Omental fat pad (tissue), 3 donors: ENCODE measurements at regions not wholly inside any gene's neighbourhood (a gene's known extent, or its start where the extent isn't known, plus 50 kb on each side); places are given as distances from the start of the nearest gene placed in this dataset.

Source experiments
- ATAC-seq: fragments of 150-250 bp; one replicate; pipeline ENCODE4 v1.9.1; 2016; ENCODE audit warnings: mild to moderate bottlenecking, moderate library complexity; ENCODE audit not compliant: low FRiP score
- DNase-seq: peaks from one replicate; pipeline ENCODE4 v3.0.0-alpha.2; 2019; ENCODE audit warnings: low spot score
- TF ChIP-seq, protein P1 (sequence below), 3 donors: fragments of 450-650 bp; IDR thresholded peaks; one replicate each; pipeline ENCODE4 v1.5.1; 2016 to 2017; ENCODE audit warnings: antibody characterized with exemption in 3 of 3, mild to moderate bottlenecking in 3 of 3, moderate library complexity in 2 of 3

- no peak for ATAC-seq
- TF ChIP-seq, protein P1, sequence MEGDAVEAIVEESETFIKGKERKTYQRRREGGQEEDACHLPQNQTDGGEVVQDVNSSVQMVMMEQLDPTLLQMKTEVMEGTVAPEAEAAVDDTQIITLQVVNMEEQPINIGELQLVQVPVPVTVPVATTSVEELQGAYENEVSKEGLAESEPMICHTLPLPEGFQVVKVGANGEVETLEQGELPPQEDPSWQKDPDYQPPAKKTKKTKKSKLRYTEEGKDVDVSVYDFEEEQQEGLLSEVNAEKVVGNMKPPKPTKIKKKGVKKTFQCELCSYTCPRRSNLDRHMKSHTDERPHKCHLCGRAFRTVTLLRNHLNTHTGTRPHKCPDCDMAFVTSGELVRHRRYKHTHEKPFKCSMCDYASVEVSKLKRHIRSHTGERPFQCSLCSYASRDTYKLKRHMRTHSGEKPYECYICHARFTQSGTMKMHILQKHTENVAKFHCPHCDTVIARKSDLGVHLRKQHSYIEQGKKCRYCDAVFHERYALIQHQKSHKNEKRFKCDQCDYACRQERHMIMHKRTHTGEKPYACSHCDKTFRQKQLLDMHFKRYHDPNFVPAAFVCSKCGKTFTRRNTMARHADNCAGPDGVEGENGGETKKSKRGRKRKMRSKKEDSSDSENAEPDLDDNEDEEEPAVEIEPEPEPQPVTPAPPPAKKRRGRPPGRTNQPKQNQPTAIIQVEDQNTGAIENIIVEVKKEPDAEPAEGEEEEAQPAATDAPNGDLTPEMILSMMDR (IDR thresholded peaks at IDR 0.05) = no peak
- no peak for DNase-seq
These were observed 50.6 kb upstream of the ZNF385D start for GRCh38 chr3:21801631-21802030.

DNA sequence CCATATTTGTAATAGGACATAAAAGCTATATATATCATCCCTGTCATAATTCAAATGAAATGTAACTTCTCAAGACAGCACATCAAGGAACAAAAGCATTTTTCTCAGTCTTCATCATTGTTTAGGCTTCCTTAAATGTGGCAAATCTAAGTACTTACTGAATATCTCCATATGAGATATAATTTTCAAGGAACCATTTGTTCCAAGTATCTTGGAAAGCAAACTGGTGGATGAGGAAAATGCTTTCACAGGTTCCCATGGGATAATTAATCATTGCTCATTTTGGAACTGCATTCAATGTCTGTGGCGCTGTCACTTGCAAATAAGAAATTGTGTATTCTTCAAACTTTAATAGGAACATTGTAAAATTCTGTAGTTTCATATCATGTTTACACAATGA lies 52.6 kb upstream of the ZNF385D start:
- TF ChIP-seq, protein P1 (IDR thresholded peaks at IDR 0.05) = no peak
- DNase-seq (no peak), ATAC-seq (no peak)

GRCh38 chr3:21804330-21804729 lies 53.3 kb upstream of the ZNF385D start:
- TF ChIP-seq, protein P1 (IDR thresholded peaks at IDR 0.05) = no peak
- DNase-seq (no peak), ATAC-seq (no peak)

GRCh38 chr3:21806733-21807132 lies 55.7 kb upstream of the ZNF385D start:
- TF ChIP-seq, protein P1 (IDR thresholded peaks at IDR 0.05) = no peak
- ATAC-seq (no peak), DNase-seq (no peak)

GRCh38 chr3:21825684-21826083 lies 74.7 kb upstream of the ZNF385D start:
- ATAC-seq (no peak), DNase-seq (no peak)
- TF ChIP-seq, protein P1 (IDR thresholded peaks at IDR 0.05) = no peak

- TF ChIP-seq, protein P1 (IDR thresholded peaks at IDR 0.05) = no peak
- no peak for DNase-seq
- no peak for ATAC-seq
These were observed 75.4 kb upstream of the ZNF385D start for GRCh38 chr3:21826416-21826815.

DNA sequence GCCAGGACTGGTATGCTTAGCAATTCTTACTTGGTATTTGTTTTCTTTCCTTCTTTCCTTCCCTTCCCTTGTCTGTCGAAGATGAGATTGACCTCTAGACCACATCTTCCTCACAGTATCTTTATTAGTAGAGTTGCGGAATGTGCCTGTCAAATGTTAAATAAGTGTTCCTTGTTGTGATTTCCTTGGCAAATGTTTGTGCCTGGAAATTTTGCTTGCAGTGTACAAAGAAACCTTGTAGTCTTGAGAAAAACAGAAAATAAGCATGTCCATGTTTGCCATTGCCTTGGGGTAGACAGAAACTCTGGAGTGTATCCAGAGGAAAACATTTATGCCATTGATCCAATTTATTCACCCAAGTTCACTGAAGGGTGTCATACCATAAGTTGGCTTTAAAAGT lies 79.5 kb upstream of the ZNF385D start:
- ATAC-seq (no peak), DNase-seq (no peak)
- TF ChIP-seq, protein P1 (IDR thresholded peaks at IDR 0.05) = no peak
